ENCODE measurements at regions not wholly inside any gene's neighbourhood (a gene's known extent, or its start where the extent isn't known, plus 50 kb on each side); places are given as distances from the start of the nearest gene placed in this dataset.

DNA sequence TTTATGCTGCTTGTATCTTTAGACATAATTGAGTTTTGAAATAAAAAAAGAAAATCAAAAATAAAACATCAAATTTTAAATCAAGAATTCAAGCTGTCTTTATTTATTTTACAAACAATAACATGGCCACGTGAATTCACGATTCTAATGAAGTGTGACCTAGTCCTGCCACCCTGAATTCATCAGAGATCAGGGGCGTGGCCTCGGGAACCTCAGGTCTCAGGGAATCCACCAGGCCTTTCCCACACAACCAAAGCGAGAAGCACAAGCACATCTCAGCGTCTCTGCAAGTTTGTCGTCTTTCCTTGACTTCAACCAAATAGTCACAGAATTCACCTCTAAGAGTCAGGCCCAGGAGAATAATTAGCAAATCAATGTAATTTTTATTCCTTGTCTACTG is 107.9 kb downstream of the DACT2 start:
- TF ChIP-seq, protein P1, sequence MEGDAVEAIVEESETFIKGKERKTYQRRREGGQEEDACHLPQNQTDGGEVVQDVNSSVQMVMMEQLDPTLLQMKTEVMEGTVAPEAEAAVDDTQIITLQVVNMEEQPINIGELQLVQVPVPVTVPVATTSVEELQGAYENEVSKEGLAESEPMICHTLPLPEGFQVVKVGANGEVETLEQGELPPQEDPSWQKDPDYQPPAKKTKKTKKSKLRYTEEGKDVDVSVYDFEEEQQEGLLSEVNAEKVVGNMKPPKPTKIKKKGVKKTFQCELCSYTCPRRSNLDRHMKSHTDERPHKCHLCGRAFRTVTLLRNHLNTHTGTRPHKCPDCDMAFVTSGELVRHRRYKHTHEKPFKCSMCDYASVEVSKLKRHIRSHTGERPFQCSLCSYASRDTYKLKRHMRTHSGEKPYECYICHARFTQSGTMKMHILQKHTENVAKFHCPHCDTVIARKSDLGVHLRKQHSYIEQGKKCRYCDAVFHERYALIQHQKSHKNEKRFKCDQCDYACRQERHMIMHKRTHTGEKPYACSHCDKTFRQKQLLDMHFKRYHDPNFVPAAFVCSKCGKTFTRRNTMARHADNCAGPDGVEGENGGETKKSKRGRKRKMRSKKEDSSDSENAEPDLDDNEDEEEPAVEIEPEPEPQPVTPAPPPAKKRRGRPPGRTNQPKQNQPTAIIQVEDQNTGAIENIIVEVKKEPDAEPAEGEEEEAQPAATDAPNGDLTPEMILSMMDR (IDR thresholded peaks at IDR 0.05; ENCODE audit: low read depth, low read length): no peak
- no peak for TF ChIP-seq EZH2phosphoT487 (IDR thresholded peaks at IDR 0.05; ENCODE audit: low read depth)
